ENCODE measurements at regions not wholly inside any gene's neighbourhood (a gene's known extent, or its start where the extent isn't known, plus 50 kb on each side); places are given as distances from the start of the nearest gene placed in this dataset.
"Not testable (repeated sequence)": the region's sequence is repeated elsewhere in the genome, so short reads cannot be mapped to it uniquely, and the experiment has no call there.

DNA sequence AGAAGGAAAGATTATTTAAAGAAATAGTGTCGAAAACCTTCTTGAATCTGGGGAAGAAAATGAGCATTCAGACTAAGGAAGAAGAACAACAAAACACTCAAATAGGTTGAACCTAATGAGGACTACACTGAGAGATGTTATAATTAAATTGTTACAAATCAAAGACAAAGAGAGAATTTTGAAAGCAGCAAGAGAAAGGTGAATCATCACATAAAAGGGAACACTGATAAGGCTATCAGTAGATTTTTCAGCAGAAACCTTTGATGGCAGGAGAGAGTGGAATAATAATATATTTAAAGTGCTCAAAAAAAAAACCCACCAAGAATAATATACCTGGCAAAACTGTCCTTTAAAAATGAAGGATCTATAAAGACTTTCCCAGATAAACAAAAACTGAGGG is 114.9 kb downstream of the AREG start:
- no peak overlapping the region for H3K27ac ChIP-seq
- H3K4me1 ChIP-seq, result no peaks in the 10 kb centered on the region
- TF ChIP-seq, protein P1, sequence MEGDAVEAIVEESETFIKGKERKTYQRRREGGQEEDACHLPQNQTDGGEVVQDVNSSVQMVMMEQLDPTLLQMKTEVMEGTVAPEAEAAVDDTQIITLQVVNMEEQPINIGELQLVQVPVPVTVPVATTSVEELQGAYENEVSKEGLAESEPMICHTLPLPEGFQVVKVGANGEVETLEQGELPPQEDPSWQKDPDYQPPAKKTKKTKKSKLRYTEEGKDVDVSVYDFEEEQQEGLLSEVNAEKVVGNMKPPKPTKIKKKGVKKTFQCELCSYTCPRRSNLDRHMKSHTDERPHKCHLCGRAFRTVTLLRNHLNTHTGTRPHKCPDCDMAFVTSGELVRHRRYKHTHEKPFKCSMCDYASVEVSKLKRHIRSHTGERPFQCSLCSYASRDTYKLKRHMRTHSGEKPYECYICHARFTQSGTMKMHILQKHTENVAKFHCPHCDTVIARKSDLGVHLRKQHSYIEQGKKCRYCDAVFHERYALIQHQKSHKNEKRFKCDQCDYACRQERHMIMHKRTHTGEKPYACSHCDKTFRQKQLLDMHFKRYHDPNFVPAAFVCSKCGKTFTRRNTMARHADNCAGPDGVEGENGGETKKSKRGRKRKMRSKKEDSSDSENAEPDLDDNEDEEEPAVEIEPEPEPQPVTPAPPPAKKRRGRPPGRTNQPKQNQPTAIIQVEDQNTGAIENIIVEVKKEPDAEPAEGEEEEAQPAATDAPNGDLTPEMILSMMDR (IDR thresholded peaks at IDR 0.05), result no peak
- no peaks in the 10 kb centered on the region for H3K27me3 ChIP-seq (ENCODE audit: control insufficient read depth, insufficient read depth, low read length)
- H3K9me3 ChIP-seq (ENCODE audit: control insufficient read depth, low read length), result no peaks in the 10 kb centered on the region
- H3K9ac ChIP-seq, result no peak overlapping the region
- no peaks in the 10 kb centered on the region for H3K79me2 ChIP-seq
- H2AFZ ChIP-seq, result no peak overlapping the region
- H3K36me3 ChIP-seq (ENCODE audit: control insufficient read depth, insufficient read depth, low read length), result no peaks in the 10 kb centered on the region
- H3K4me2 ChIP-seq (ENCODE audit: low read length), result no peak overlapping the region
- no peak overlapping the region for H3K4me3 ChIP-seq (ENCODE audit: low read depth, low read length)

DNA sequence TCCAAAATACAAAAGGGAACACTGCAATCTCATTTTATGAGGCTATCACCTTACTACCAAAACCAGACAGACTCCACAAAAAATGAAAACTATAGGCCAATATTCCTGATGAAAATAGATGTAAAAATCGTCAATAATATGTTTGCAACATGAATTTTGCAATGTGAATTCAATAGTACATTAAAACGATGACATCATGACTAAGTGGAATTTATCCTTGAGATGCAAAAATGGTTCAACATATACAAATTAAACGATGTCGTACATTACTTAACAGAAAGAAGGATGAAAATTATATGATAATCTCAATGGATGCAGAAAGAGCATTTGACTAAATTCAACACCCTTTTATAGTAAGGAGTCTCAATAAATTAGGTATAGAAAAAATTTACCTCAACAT is 123.0 kb downstream of the AREG start:
- H3K27ac ChIP-seq, result no peak overlapping the region
- no peaks in the 10 kb centered on the region for H3K4me1 ChIP-seq
- H3K79me2 ChIP-seq, result no peaks in the 10 kb centered on the region
- H2AFZ ChIP-seq, result no peak overlapping the region
- H3K27me3 ChIP-seq (ENCODE audit: control insufficient read depth, insufficient read depth, low read length), result no peaks in the 10 kb centered on the region
- no peak overlapping the region for H3K4me3 ChIP-seq (ENCODE audit: low read depth, low read length)
- H3K9ac ChIP-seq, result no peak overlapping the region
- TF ChIP-seq, protein P1 (IDR thresholded peaks at IDR 0.05), result no peak
- no peak overlapping the region for H3K4me2 ChIP-seq (ENCODE audit: low read length)
- no peaks in the 10 kb centered on the region for H3K36me3 ChIP-seq (ENCODE audit: control insufficient read depth, insufficient read depth, low read length)
- H3K9me3 ChIP-seq (ENCODE audit: control insufficient read depth, low read length), result no peaks in the 10 kb centered on the region

DNA sequence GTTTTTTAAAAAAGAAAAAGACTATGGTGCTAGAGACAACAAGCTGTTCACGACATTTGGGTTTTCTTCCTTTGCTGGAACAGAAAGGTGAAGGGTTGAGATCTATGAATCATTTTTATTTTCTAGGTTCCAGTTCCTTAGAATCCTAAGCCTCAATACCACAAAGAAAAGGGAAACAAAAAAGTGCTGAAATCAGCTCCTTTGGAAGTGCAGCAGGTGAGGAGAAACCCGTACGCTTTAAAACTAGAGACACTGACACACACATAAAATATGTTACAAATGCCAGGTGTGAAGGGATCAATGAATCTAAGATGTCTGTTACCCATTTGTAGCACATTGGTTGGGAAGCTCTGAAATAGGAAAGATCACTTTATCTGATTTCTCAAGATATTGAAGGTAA is 125.2 kb downstream of the AREG start:
- no peak overlapping the region for H3K4me3 ChIP-seq (ENCODE audit: low read depth, low read length)
- no peaks in the 10 kb centered on the region for H3K27me3 ChIP-seq (ENCODE audit: control insufficient read depth, insufficient read depth, low read length)
- no peak overlapping the region for H3K27ac ChIP-seq
- H3K9me3 ChIP-seq (ENCODE audit: control insufficient read depth, low read length), result no peaks in the 10 kb centered on the region
- no peaks in the 10 kb centered on the region for H3K36me3 ChIP-seq (ENCODE audit: control insufficient read depth, insufficient read depth, low read length)
- no peak overlapping the region for H3K4me2 ChIP-seq (ENCODE audit: low read length)
- no peaks in the 10 kb centered on the region for H3K4me1 ChIP-seq
- H3K79me2 ChIP-seq, result no peaks in the 10 kb centered on the region
- H3K9ac ChIP-seq, result no peak overlapping the region
- H2AFZ ChIP-seq, result no peak overlapping the region
- TF ChIP-seq, protein P1 (IDR thresholded peaks at IDR 0.05), result no peak

DNA sequence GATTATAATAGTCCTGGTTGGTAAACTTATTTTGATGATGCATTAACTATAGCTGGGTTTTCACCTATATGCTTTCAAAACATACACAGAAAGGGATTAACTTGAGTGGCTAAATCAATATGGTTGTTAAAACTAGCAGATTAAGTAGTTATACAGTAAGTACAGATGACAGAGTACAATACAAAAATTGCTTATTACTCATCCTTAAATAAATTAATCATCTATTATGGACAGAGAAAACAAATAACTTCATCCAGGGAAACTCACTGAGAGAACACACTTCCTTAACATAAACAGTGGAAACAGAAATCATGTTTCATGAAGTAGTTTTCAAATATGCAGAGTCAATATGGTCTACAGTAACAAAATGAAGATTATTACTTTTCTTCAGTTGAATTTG is 133.4 kb downstream of the AREG start:
- no peaks in the 10 kb centered on the region for H3K27me3 ChIP-seq (ENCODE audit: control insufficient read depth, insufficient read depth, low read length)
- no peaks in the 10 kb centered on the region for H3K4me1 ChIP-seq
- TF ChIP-seq, protein P1 (IDR thresholded peaks at IDR 0.05), result no peak
- H3K4me2 ChIP-seq (ENCODE audit: low read length), result no peak overlapping the region
- H3K9me3 ChIP-seq (ENCODE audit: control insufficient read depth, low read length), result no peaks in the 10 kb centered on the region
- H3K4me3 ChIP-seq (ENCODE audit: low read depth, low read length), result no peak overlapping the region
- H3K9ac ChIP-seq, result no peak overlapping the region
- H3K79me2 ChIP-seq, result no peaks in the 10 kb centered on the region
- no peak overlapping the region for H2AFZ ChIP-seq
- H3K27ac ChIP-seq, result no peak overlapping the region
- H3K36me3 ChIP-seq (ENCODE audit: control insufficient read depth, insufficient read depth, low read length), result no peaks in the 10 kb centered on the region

DNA sequence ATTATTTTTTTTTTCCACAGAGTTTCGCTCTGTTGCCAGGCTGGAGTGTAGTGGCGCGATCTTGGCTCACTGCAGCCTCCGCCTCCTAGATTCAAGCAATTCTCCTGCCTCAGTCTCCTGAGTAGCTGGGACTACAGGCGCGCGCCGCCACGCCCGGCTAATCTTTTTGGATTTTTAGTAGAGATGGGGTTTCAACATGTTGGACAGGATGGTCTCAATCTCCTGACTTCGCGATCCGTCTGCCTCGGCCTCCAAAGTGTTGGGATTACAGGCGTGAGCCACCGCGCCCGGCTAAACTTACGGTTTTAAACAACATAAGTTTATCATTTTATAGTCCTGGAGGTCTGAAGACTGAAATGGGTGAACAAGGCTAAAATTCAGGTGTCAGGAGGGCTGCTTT is 133.9 kb downstream of the AREG start:
- not testable (repeated sequence) for H3K4me1 ChIP-seq; H3K4me2 ChIP-seq (ENCODE audit: low read length); H3K9me3 ChIP-seq (ENCODE audit: control insufficient read depth, low read length); H3K36me3 ChIP-seq (ENCODE audit: control insufficient read depth, insufficient read depth, low read length); H2AFZ ChIP-seq; H3K79me2 ChIP-seq; H3K27ac ChIP-seq; H3K27me3 ChIP-seq (ENCODE audit: control insufficient read depth, insufficient read depth, low read length); H3K4me3 ChIP-seq (ENCODE audit: low read depth, low read length); H3K9ac ChIP-seq
